ENCODE measurements at regions not wholly inside any gene's neighbourhood (a gene's known extent, or its start where the extent isn't known, plus 50 kb on each side); places are given as distances from the start of the nearest gene placed in this dataset.

DNA sequence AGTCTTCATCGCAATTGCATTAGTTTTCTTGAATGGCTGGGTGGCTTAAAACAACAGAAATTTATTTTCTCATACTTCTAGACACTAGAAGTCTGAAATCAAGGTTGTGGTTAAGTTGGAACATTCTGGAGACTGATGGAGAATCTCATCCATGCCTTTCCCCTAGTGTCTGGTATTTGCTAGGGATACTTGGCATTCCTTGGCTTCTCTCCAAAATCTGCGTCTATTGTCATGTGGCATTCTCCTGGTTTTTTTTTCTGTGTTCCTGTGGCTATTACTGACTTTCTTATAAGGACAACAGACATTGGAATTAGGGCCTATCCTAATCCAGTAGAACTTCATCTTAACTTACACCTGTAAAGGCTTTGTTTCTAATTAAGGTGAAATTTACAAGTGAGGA lies 272.8 kb upstream of the EPHA5 start:
- TF ChIP-seq, protein P1, sequence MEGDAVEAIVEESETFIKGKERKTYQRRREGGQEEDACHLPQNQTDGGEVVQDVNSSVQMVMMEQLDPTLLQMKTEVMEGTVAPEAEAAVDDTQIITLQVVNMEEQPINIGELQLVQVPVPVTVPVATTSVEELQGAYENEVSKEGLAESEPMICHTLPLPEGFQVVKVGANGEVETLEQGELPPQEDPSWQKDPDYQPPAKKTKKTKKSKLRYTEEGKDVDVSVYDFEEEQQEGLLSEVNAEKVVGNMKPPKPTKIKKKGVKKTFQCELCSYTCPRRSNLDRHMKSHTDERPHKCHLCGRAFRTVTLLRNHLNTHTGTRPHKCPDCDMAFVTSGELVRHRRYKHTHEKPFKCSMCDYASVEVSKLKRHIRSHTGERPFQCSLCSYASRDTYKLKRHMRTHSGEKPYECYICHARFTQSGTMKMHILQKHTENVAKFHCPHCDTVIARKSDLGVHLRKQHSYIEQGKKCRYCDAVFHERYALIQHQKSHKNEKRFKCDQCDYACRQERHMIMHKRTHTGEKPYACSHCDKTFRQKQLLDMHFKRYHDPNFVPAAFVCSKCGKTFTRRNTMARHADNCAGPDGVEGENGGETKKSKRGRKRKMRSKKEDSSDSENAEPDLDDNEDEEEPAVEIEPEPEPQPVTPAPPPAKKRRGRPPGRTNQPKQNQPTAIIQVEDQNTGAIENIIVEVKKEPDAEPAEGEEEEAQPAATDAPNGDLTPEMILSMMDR (IDR thresholded peaks at IDR 0.05; ENCODE audit: low read depth, low read length, poor library complexity, severe bottlenecking), result no peak
- no peak for TF ChIP-seq EZH2phosphoT487 (IDR thresholded peaks at IDR 0.05; ENCODE audit: borderline replicate concordance, low read length)
